ENCODE measurements at regions not wholly inside any gene's neighbourhood (a gene's known extent, or its start where the extent isn't known, plus 50 kb on each side); places are given as distances from the start of the nearest gene placed in this dataset.

DNA sequence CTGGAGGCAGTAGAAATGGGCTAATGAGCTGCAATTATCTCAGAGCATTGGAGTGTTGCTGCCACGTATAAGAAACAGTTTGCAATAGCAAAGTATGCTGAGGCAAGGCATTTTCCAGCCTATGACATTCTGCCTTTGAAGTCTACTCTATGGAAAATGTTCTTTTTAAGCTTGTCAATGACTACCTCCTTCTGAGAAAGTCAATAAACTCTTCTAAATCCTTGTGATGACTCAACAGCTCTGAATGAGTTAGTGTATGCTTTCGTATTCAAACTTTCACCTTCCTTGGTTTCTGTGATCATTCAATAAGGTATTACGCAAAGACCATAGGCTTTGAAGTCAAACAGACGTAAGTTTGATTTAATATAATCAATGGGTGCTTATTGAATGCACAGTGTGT is 111.2 kb downstream of the CAPZA3 start (continued):
- TF ChIP-seq, protein P1, sequence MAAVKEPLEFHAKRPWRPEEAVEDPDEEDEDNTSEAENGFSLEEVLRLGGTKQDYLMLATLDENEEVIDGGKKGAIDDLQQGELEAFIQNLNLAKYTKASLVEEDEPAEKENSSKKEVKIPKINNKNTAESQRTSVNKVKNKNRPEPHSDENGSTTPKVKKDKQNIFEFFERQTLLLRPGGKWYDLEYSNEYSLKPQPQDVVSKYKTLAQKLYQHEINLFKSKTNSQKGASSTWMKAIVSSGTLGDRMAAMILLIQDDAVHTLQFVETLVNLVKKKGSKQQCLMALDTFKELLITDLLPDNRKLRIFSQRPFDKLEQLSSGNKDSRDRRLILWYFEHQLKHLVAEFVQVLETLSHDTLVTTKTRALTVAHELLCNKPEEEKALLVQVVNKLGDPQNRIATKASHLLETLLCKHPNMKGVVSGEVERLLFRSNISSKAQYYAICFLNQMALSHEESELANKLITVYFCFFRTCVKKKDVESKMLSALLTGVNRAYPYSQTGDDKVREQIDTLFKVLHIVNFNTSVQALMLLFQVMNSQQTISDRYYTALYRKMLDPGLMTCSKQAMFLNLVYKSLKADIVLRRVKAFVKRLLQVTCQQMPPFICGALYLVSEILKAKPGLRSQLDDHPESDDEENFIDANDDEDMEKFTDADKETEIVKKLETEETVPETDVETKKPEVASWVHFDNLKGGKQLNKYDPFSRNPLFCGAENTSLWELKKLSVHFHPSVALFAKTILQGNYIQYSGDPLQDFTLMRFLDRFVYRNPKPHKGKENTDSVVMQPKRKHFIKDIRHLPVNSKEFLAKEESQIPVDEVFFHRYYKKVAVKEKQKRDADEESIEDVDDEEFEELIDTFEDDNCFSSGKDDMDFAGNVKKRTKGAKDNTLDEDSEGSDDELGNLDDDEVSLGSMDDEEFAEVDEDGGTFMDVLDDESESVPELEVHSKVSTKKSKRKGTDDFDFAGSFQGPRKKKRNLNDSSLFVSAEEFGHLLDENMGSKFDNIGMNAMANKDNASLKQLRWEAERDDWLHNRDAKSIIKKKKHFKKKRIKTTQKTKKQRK (IDR thresholded peaks at IDR 0.05; ENCODE audit: low read depth, low read length), result no peak
- no peak for TF ChIP-seq RELA (IDR thresholded peaks at IDR 0.05; ENCODE audit: borderline replicate concordance, partially characterized antibody)
- no peak for TF ChIP-seq KLF5 (IDR thresholded peaks at IDR 0.05; ENCODE audit: partially characterized antibody)
- TF ChIP-seq, protein P2, sequence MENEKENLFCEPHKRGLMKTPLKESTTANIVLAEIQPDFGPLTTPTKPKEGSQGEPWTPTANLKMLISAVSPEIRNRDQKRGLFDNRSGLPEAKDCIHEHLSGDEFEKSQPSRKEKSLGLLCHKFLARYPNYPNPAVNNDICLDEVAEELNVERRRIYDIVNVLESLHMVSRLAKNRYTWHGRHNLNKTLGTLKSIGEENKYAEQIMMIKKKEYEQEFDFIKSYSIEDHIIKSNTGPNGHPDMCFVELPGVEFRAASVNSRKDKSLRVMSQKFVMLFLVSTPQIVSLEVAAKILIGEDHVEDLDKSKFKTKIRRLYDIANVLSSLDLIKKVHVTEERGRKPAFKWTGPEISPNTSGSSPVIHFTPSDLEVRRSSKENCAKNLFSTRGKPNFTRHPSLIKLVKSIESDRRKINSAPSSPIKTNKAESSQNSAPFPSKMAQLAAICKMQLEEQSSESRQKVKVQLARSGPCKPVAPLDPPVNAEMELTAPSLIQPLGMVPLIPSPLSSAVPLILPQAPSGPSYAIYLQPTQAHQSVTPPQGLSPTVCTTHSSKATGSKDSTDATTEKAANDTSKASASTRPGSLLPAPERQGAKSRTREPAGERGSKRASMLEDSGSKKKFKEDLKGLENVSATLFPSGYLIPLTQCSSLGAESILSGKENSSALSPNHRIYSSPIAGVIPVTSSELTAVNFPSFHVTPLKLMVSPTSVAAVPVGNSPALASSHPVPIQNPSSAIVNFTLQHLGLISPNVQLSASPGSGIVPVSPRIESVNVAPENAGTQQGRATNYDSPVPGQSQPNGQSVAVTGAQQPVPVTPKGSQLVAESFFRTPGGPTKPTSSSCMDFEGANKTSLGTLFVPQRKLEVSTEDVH (IDR thresholded peaks at IDR 0.05; ENCODE audit: low read depth, partially characterized antibody), result no peak
- TF ChIP-seq, protein P3, sequence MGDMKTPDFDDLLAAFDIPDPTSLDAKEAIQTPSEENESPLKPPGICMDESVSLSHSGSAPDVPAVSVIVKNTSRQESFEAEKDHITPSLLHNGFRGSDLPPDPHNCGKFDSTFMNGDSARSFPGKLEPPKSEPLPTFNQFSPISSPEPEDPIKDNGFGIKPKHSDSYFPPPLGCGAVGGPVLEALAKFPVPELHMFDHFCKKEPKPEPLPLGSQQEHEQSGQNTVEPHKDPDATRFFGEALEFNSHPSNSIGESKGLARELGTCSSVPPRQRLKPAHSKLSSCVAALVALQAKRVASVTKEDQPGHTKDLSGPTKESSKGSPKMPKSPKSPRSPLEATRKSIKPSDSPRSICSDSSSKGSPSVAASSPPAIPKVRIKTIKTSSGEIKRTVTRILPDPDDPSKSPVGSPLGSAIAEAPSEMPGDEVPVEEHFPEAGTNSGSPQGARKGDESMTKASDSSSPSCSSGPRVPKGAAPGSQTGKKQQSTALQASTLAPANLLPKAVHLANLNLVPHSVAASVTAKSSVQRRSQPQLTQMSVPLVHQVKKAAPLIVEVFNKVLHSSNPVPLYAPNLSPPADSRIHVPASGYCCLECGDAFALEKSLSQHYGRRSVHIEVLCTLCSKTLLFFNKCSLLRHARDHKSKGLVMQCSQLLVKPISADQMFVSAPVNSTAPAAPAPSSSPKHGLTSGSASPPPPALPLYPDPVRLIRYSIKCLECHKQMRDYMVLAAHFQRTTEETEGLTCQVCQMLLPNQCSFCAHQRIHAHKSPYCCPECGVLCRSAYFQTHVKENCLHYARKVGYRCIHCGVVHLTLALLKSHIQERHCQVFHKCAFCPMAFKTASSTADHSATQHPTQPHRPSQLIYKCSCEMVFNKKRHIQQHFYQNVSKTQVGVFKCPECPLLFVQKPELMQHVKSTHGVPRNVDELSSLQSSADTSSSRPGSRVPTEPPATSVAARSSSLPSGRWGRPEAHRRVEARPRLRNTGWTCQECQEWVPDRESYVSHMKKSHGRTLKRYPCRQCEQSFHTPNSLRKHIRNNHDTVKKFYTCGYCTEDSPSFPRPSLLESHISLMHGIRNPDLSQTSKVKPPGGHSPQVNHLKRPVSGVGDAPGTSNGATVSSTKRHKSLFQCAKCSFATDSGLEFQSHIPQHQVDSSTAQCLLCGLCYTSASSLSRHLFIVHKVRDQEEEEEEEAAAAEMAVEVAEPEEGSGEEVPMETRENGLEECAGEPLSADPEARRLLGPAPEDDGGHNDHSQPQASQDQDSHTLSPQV (IDR thresholded peaks at IDR 0.05), result no peak
- TF ChIP-seq HDAC6 (IDR thresholded peaks at IDR 0.05; ENCODE audit: unreplicated experiment), result no peak
- no peak for TF ChIP-seq STAT3 (IDR thresholded peaks at IDR 0.05; ENCODE audit: low read depth, low read length)

All from GM12878 (cell line).